ENCODE measurements at regions not wholly inside any gene's neighbourhood (a gene's known extent, or its start where the extent isn't known, plus 50 kb on each side); places are given as distances from the start of the nearest gene placed in this dataset.

DNA sequence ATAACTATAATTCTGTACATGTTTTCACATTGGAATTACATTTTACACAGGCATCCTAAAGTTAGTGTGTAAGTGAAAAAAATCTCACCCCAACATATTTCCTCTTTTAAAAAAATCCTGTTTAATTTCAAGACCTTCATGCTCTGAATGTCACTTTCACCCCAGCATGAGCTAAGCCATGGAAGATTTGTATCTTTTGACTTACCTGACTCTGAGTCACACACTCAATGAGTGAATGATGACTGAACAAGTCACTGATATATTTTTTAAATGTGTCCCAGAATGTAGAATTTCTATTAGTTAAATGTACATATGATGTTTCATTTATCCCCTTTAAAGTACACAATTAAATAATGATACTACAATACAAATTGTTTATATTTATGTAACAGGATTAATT lies 199.9 kb upstream of the RBMS3 start:
- no peaks in the 10 kb centered on the region for H3K36me3 ChIP-seq (ENCODE audit: control insufficient read depth, insufficient read depth, low read length)
- H3K27me3 ChIP-seq (ENCODE audit: control insufficient read depth, insufficient read depth, low read length, poor library complexity, severe bottlenecking): no peaks in the 10 kb centered on the region
- H3K4me3 ChIP-seq (ENCODE audit: insufficient read depth, low read depth, low read length): no peak overlapping the region
- no peaks in the 10 kb centered on the region for H3K9me3 ChIP-seq (ENCODE audit: control insufficient read depth, low read length)
- no peak overlapping the region for H3K27ac ChIP-seq (ENCODE audit: insufficient read depth, low read depth, low read length, poor library complexity, severe bottlenecking)
- no peaks in the 10 kb centered on the region for H3K4me1 ChIP-seq (ENCODE audit: control insufficient read depth, insufficient read depth, low read length)

DNA sequence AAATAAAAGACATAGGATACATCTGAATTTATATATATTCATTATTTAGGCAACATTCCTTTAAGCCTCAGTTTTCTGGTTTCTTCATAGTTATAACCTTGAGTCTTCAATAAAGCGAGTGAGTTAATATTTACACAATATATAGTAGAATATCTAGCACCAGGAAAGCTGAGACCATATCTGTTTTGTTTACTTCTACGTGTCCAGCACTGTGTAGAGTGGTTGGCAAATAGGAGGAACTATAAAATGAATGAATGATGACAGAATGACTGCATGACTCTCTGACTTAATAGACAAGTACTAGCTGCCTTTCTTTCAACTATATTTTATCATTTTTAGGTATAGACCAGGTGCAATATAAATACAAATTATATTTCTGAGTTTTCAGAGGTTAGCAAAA lies 197.8 kb upstream of the RBMS3 start:
- H3K36me3 ChIP-seq (ENCODE audit: control insufficient read depth, insufficient read depth, low read length): no peaks in the 10 kb centered on the region
- H3K27me3 ChIP-seq (ENCODE audit: control insufficient read depth, insufficient read depth, low read length, poor library complexity, severe bottlenecking): no peaks in the 10 kb centered on the region
- H3K4me3 ChIP-seq (ENCODE audit: insufficient read depth, low read depth, low read length): no peak overlapping the region
- WGBS, 2 experiments: 86 to 100% methylated on average over 1 to 2 of the region's 2 CpGs
- H3K9me3 ChIP-seq (ENCODE audit: control insufficient read depth, low read length): no peaks in the 10 kb centered on the region
- no peaks in the 10 kb centered on the region for H3K4me1 ChIP-seq (ENCODE audit: control insufficient read depth, insufficient read depth, low read length)
- no peak overlapping the region for H3K27ac ChIP-seq (ENCODE audit: insufficient read depth, low read depth, low read length, poor library complexity, severe bottlenecking)

DNA sequence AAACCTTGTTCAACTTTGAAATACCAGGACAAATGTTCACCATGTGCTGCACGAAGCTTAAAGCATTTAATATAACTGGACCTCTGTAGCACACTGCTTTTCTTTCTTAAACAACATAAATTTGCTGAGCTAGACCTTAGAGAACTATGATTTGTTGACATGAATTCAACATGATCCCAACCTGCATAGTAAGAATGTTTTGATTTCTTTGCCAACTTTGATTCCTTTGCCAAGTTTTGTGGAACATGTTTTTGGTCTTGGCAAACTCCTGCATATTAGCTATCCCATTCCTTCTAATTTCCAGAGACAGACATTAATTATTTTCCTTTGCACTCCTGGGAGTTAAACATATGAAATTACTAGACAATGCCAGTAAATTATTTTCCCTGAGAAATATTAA lies 197.2 kb upstream of the RBMS3 start:
- H3K4me1 ChIP-seq (ENCODE audit: control insufficient read depth, insufficient read depth, low read length): no peaks in the 10 kb centered on the region
- no peaks in the 10 kb centered on the region for H3K9me3 ChIP-seq (ENCODE audit: control insufficient read depth, low read length)
- no peak overlapping the region for H3K27ac ChIP-seq (ENCODE audit: insufficient read depth, low read depth, low read length, poor library complexity, severe bottlenecking)
- no peak overlapping the region for H3K4me3 ChIP-seq (ENCODE audit: insufficient read depth, low read depth, low read length)
- WGBS, 2 experiments: 93 to 94% methylated on average over 1 of the region's 1 CpG
- H3K27me3 ChIP-seq (ENCODE audit: control insufficient read depth, insufficient read depth, low read length, poor library complexity, severe bottlenecking): no peaks in the 10 kb centered on the region
- no peaks in the 10 kb centered on the region for H3K36me3 ChIP-seq (ENCODE audit: control insufficient read depth, insufficient read depth, low read length)

DNA sequence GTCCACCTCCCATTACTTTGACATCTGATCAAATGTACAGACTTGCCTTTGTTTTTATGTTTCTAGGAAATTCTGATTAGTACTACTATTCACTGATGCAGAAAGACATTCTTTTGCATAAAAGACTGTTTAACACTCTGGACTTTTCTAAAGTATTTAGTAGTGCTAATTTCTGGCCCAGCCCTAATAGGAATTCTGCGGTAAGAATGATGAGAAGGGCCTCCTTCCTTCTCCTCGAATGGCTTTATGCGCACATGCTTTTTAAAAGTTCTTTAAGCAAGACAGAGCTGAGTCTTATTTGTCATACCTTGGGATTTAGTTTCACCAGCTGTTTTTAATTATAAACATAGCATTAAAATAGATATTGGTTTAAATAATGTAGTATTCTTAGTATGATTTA lies 192.3 kb upstream of the RBMS3 start:
- 97 to 99% methylated on average over 3 of the region's 3 CpGs for WGBS, 2 experiments
- Histone ChIP-seq H3K27ac (ENCODE audit: insufficient read depth, low read depth, low read length, poor library complexity, severe bottlenecking) (no peak overlapping the region), H3K36me3 (ENCODE audit: control insufficient read depth, insufficient read depth, low read length) (no peaks in the 10 kb centered on the region), H3K27me3 (ENCODE audit: control insufficient read depth, insufficient read depth, low read length, poor library complexity, severe bottlenecking) (no peaks in the 10 kb centered on the region), H3K4me1 (ENCODE audit: control insufficient read depth, insufficient read depth, low read length) (no peaks in the 10 kb centered on the region), H3K9me3 (ENCODE audit: control insufficient read depth, low read length) (no peaks in the 10 kb centered on the region), H3K4me3 (ENCODE audit: insufficient read depth, low read depth, low read length) (no peak overlapping the region)

DNA sequence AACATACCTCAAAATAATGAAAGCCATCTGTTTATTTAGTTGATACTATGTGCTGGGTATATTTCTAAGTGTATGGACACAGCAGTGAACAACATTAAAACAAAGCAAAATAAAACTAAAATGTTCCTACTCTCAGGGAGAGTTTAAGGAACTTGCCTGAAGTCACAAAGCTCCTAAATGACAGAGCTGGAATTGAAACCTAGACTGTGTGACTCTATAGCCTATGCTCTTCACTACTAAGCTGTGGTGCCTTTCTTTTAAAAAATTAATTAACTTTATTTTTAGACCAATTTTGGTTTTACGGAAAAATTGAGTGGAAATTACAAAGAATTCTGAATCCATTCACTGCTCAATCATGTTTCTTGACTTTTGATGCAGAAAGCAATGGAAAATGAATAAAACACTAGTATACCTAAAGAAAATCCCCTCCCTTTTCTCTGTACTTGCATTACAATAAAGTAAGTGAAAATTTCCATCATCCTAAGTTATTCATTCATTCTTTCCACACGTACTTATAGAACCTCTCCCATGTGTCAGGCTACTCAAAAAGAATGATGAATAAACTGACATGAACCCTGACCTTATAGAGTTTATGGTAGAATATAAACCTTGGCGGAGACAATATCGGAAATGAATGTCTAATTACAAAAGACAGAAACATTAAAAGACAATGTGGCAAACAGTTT lies 189.8 kb upstream of the RBMS3 start:
- H3K27me3 ChIP-seq (ENCODE audit: control insufficient read depth, insufficient read depth, low read length, poor library complexity, severe bottlenecking): no peaks in the 10 kb centered on the region
- no peaks in the 10 kb centered on the region for H3K4me1 ChIP-seq (ENCODE audit: control insufficient read depth, insufficient read depth, low read length)
- H3K27ac ChIP-seq (ENCODE audit: insufficient read depth, low read depth, low read length, poor library complexity, severe bottlenecking): no peak overlapping the region
- no peaks in the 10 kb centered on the region for H3K36me3 ChIP-seq (ENCODE audit: control insufficient read depth, insufficient read depth, low read length)
- WGBS, 2 experiments: 95% methylated on average over 3 to 4 of the region's 4 CpGs
- H3K4me3 ChIP-seq (ENCODE audit: insufficient read depth, low read depth, low read length): no peak overlapping the region
- no peaks in the 10 kb centered on the region for H3K9me3 ChIP-seq (ENCODE audit: control insufficient read depth, low read length)

DNA sequence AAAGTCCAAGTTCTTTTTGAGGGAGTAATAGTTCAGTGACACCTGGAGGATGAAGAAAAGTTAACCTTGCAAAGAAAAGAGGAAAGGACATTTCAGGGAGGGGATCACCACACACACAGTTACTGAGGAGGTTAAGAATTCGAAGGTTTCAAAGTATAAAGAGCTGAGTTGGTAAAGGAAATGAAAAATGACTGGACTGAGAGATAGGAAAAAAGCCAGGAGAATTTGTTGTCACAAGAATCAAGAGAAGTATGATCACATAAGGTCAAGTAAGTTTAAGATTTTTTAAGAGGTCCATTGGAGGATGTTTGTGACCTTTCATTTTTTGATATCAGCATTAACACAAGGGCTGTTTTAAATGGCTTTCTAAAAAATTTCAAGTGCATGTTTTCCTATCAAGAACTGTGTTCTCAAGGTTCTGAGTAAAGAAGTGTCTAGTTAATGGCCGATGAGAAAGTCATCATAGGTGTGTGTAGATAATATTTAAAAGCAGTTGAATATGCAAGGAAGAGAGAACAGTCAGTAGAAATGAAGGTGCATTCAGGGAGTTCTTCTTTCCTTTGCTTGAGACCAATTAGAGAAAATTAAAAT lies 189.2 kb upstream of the RBMS3 start:
- Histone ChIP-seq H3K27ac (ENCODE audit: insufficient read depth, low read depth, low read length, poor library complexity, severe bottlenecking) (no peak overlapping the region), H3K4me3 (ENCODE audit: insufficient read depth, low read depth, low read length) (no peak overlapping the region), H3K36me3 (ENCODE audit: control insufficient read depth, insufficient read depth, low read length) (no peaks in the 10 kb centered on the region), H3K4me1 (ENCODE audit: control insufficient read depth, insufficient read depth, low read length) (no peaks in the 10 kb centered on the region), H3K9me3 (ENCODE audit: control insufficient read depth, low read length) (no peaks in the 10 kb centered on the region), H3K27me3 (ENCODE audit: control insufficient read depth, insufficient read depth, low read length, poor library complexity, severe bottlenecking) (no peaks in the 10 kb centered on the region)
- 90 to 93% methylated on average over 2 of the region's 2 CpGs for WGBS, 2 experiments

DNA sequence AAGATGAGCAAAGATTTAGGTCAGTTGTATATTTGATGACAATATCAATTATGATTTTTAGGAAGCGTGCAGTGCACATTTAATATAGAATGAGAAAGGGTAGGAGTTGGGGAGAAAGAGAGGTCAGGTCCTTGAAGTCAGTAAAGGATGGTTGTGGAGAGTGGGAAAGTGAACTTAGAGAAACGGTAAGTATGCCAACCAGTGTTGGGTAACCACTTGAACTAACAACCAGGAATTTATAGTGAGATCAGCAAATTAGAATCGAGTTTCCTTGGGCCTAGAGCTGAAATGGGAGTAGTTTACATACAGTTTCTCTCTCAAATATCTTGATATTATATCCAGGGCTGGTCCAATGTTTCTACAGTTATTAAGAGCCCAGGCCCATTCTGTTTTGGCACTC lies 188.5 kb upstream of the RBMS3 start:
- Histone ChIP-seq H3K4me1 (ENCODE audit: control insufficient read depth, insufficient read depth, low read length) (no peaks in the 10 kb centered on the region), H3K9me3 (ENCODE audit: control insufficient read depth, low read length) (no peaks in the 10 kb centered on the region), H3K4me3 (ENCODE audit: insufficient read depth, low read depth, low read length) (no peak overlapping the region), H3K27ac (ENCODE audit: insufficient read depth, low read depth, low read length, poor library complexity, severe bottlenecking) (no peak overlapping the region), H3K27me3 (ENCODE audit: control insufficient read depth, insufficient read depth, low read length, poor library complexity, severe bottlenecking) (no peaks in the 10 kb centered on the region), H3K36me3 (ENCODE audit: control insufficient read depth, insufficient read depth, low read length) (no peaks in the 10 kb centered on the region)
- 81 to 86% methylated on average over 3 of the region's 3 CpGs for WGBS, 2 experiments

DNA sequence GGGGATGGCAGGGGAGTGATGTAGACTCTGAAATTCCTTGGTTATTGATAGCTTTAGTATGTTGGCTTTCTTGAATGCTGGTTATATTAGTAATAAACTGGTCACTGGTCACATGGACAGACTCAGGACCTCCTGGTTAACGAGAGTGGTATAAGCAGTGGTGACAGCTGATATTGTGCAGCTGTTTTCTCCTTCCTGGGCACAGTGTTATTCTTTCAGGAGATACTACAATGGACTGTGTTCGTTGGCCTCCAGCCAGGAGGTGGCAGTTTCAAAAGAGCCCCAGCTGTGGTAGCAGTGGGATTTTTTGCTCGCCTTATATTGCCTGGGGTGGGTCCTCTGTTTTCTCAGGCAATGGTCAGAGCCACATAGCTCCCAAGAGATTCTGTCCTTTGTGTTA lies 181.6 kb upstream of the RBMS3 start:
- Histone ChIP-seq H3K4me3 (ENCODE audit: insufficient read depth, low read depth, low read length) (no peak overlapping the region), H3K36me3 (ENCODE audit: control insufficient read depth, insufficient read depth, low read length) (no peaks in the 10 kb centered on the region), H3K4me1 (ENCODE audit: control insufficient read depth, insufficient read depth, low read length) (no peaks in the 10 kb centered on the region), H3K27ac (ENCODE audit: insufficient read depth, low read depth, low read length, poor library complexity, severe bottlenecking) (no peak overlapping the region), H3K27me3 (ENCODE audit: control insufficient read depth, insufficient read depth, low read length, poor library complexity, severe bottlenecking) (no peaks in the 10 kb centered on the region), H3K9me3 (ENCODE audit: control insufficient read depth, low read length) (no peaks in the 10 kb centered on the region)
- WGBS, 2 experiments: 85 to 89% methylated on average over 3 of the region's 3 CpGs

DNA sequence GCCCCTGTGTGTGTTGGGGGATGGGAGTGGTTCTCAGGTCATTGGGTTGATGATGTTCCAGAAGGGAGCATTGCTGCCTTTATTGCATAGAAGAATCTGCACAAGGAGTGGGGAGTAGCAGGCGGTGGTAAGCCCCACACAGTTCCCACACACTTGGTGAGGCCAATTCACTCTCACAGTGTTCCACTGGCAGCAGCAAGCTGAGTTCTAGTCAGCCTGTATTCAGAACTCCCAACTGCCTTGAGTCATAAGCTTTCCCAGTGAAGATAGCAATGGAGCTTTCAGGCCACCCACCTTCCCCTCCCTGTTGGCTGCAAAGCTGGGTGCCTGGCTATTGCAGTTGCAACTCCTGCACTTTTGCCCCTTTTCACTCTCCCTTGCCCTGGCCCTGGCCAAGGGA lies 181.1 kb upstream of the RBMS3 start:
- Histone ChIP-seq H3K36me3 (ENCODE audit: control insufficient read depth, insufficient read depth, low read length) (no peaks in the 10 kb centered on the region), H3K27me3 (ENCODE audit: control insufficient read depth, insufficient read depth, low read length, poor library complexity, severe bottlenecking) (no peaks in the 10 kb centered on the region), H3K27ac (ENCODE audit: insufficient read depth, low read depth, low read length, poor library complexity, severe bottlenecking) (no peak overlapping the region), H3K4me3 (ENCODE audit: insufficient read depth, low read depth, low read length) (no peak overlapping the region), H3K4me1 (ENCODE audit: control insufficient read depth, insufficient read depth, low read length) (no peaks in the 10 kb centered on the region), H3K9me3 (ENCODE audit: control insufficient read depth, low read length) (no peaks in the 10 kb centered on the region)
- 93 to 96% methylated on average over 1 of the region's 1 CpG for WGBS, 2 experiments

DNA sequence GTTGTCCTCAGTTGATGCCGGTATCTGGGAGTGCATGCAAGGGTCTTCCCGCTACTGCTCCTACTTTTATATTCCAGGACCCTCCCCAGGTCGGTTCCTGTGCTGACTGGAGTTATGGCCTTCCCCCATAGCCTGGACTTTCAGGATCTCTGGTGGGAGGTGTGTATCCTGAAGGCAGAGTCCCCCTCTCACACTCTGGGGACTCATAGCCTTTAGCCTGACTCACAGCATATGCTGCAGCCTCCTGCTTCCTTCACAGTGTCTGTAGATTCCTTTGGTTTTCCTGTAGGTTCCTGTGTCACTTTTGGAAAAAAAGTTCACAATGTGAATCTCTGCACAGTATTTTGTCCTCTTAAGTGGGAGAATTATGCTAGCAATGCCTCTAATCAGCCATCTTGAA lies 180.6 kb upstream of the RBMS3 start:
- H3K36me3 ChIP-seq (ENCODE audit: control insufficient read depth, insufficient read depth, low read length): no peaks in the 10 kb centered on the region
- H3K27me3 ChIP-seq (ENCODE audit: control insufficient read depth, insufficient read depth, low read length, poor library complexity, severe bottlenecking): no peaks in the 10 kb centered on the region
- no peaks in the 10 kb centered on the region for H3K9me3 ChIP-seq (ENCODE audit: control insufficient read depth, low read length)
- H3K4me3 ChIP-seq (ENCODE audit: insufficient read depth, low read depth, low read length): no peak overlapping the region
- no peaks in the 10 kb centered on the region for H3K4me1 ChIP-seq (ENCODE audit: control insufficient read depth, insufficient read depth, low read length)
- no peak overlapping the region for H3K27ac ChIP-seq (ENCODE audit: insufficient read depth, low read depth, low read length, poor library complexity, severe bottlenecking)
- WGBS, 2 experiments: 89 to 100% methylated on average over 3 of the region's 3 CpGs

DNA sequence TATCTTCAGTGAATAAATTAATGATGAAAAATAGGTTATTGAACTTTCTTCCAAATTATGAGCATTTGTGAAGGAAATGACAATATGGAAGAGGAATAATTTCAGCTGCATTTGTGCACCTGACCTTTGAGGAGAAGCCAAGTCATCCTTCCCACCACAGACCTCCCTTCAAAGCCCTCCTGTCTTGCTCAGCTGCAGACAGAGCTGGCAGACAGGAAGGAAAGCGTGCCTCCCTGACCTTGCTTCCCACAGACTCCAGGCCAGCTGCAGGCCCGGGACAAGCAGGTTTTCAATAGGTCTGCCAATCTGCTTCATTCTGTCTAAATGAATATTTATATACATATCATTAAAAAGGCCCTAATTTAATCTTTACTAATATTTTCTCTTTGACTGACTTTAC lies 152.9 kb upstream of the RBMS3 start:
- H3K27me3 ChIP-seq (ENCODE audit: control insufficient read depth, insufficient read depth, low read length, poor library complexity, severe bottlenecking): no peaks in the 10 kb centered on the region
- WGBS, 2 experiments: 70 to 86% methylated on average over 1 to 2 of the region's 2 CpGs
- no peaks in the 10 kb centered on the region for H3K4me1 ChIP-seq (ENCODE audit: control insufficient read depth, insufficient read depth, low read length)
- no peaks in the 10 kb centered on the region for H3K36me3 ChIP-seq (ENCODE audit: control insufficient read depth, insufficient read depth, low read length)
- H3K9me3 ChIP-seq (ENCODE audit: control insufficient read depth, low read length): no peaks in the 10 kb centered on the region
- H3K4me3 ChIP-seq (ENCODE audit: insufficient read depth, low read depth, low read length): no peak overlapping the region
- no peak overlapping the region for H3K27ac ChIP-seq (ENCODE audit: insufficient read depth, low read depth, low read length, poor library complexity, severe bottlenecking)
